Mammary epithelial cell (primary cell): ENCODE measurements at regions not wholly inside any gene's neighbourhood (a gene's known extent, or its start where the extent isn't known, plus 50 kb on each side); places are given as distances from the start of the nearest gene placed in this dataset.

Experiments used
- CTCF ChIP-seq, 2 donors: IDR thresholded peaks in 1 of 2; conservative IDR thresholded peaks in 1 of 2; 2 replicates each; pipeline ENCODE4 v1.5.1; 2011 to 2012; ENCODE audit warnings: inconsistent platforms in 2 of 2, low read length in 2 of 2, mild to moderate bottlenecking in 2 of 2, control low read depth in 1 of 2, low read depth in 1 of 2; ENCODE audit not compliant: insufficient read depth in 1 of 2; ENCODE audit errors: extremely low read depth in 1 of 2
- EZH2 ChIP-seq: IDR thresholded peaks from 2 replicates; pipeline ENCODE4 v1.6.1; 2012; ENCODE audit warnings: low read length, inconsistent platforms, borderline replicate concordance

- TF ChIP-seq CTCF (conservative IDR thresholded peaks at IDR 0.05 in 1 of 2, IDR thresholded peaks at IDR 0.05 in 1 of 2; ENCODE audit: extremely low read depth in 1 of 2, insufficient read depth in 1 of 2, low read depth in 1 of 2, low read length in 2 of 2) (no peak), EZH2 (no peak)
Measured at GRCh38 chr16:63563819-63564505, 1527.7 kb upstream of the CDH8 start.
